K562 (cell line): ENCODE measurements at regions not wholly inside any gene's neighbourhood (a gene's known extent, or its start where the extent isn't known, plus 50 kb on each side); places are given as distances from the start of the nearest gene placed in this dataset.

Experiments
- ATAC-seq: fragments of 200-7000 bp; cut with Tn5 transposase; 3 replicates; pipeline ENCODE4 v1.9.1; 2020; ENCODE audit warnings: moderate library complexity
- BruUV-seq: library from RNA; stranded (reverse); fragments of 400-500 nt; replicated peaks from 2 replicates; lab custom pipeline; 2021; lab: Mats Ljungman, UMichigan
- CTCF ChIA-PET: fragments of 300-600 bp; formaldehyde crosslinking; extraction: SDS; loops from one replicate; lab custom pipeline; 2021; ENCODE audit warnings: low intra/inter-chr PET ratio; lab: Yijun Ruan, JAX
- POLR2A ChIA-PET: fragments of 300-600, 350-650 bp; sonication (Branson Sonifier 250); formaldehyde crosslinking; extraction: SDS; loops from one replicate; lab custom pipeline; 2021; ENCODE audit warnings: antibody characterized with exemption, inconsistent platforms; lab: Yijun Ruan, JAX
- DNase-seq, 4 experiments: peaks; one replicate each; pipeline versions ENCODE4 v3.0.0 to v3.0.0-alpha.2; 2011 to 2018; ENCODE audit warnings: low spot score in 3 of 4, mixed read lengths in 3 of 4; ENCODE audit errors: extremely low read depth in 1 of 4
- FAIRE-seq: peaks from 2 replicates; lab custom pipeline; 2011; peaks lifted over from hg19 to GRCh38; lab: Jason Lieb, UNC
- H2AFZ ChIP-seq: 2 replicates; pipeline ENCODE4 v1.6.0; 2011; ENCODE audit warnings: low read depth, low read length, control low read depth, inconsistent platforms
- H3K27ac ChIP-seq: fragments of 200-600 bp; 3 replicates; pipeline ENCODE4 v1.8.0; 2011; ENCODE audit warnings: low read depth, mild to moderate bottlenecking, control low read depth, inconsistent platforms, low read length, moderate library complexity, mixed read lengths; ENCODE audit errors: extremely low read depth
- H3K27me3 ChIP-seq, 2 experiments: fragments of 300-600 bp in 1 of 2; 2 replicates in 1 of 2; 3 replicates in 1 of 2; pipeline versions ENCODE4 v1.6.0 to v1.8.0; 2011; ENCODE audit warnings: inconsistent platforms in 2 of 2, low read length in 2 of 2, mild to moderate bottlenecking in 1 of 2, mixed read lengths in 1 of 2, moderate library complexity in 1 of 2; ENCODE audit not compliant: control insufficient read depth in 2 of 2, insufficient read depth in 2 of 2
- H3K36me3 ChIP-seq: fragments of 300-600 bp; 3 replicates; pipeline ENCODE4 v1.8.0; 2011; ENCODE audit warnings: mild to moderate bottlenecking, low read length, inconsistent platforms; ENCODE audit not compliant: control insufficient read depth, insufficient read depth
- H3K4me1 ChIP-seq, 2 experiments: fragments of 200-600 bp in 1 of 2; replicated peaks in 1 of 2; 2 replicates in 1 of 2; 3 replicates in 1 of 2; pipeline versions ENCODE4 v1.5.1 to v1.8.0; 2011; ENCODE audit warnings: inconsistent platforms in 2 of 2, low read length in 2 of 2, mild to moderate bottlenecking in 1 of 2, mixed read lengths in 1 of 2, moderate library complexity in 1 of 2; ENCODE audit not compliant: control insufficient read depth in 2 of 2, insufficient read depth in 2 of 2
- H3K4me2 ChIP-seq: 2 replicates; pipeline ENCODE4 v1.6.1; 2011; ENCODE audit warnings: low read length, control low read depth, inconsistent platforms, mixed read lengths; ENCODE audit not compliant: insufficient read depth
- H3K4me3 ChIP-seq: fragments of 200-600 bp; sonication (generic), shearing (Covaris generic); 2 replicates; pipeline ENCODE4 v1.5.1; 2016; ENCODE audit warnings: control low read depth, inconsistent platforms
- H3K79me2 ChIP-seq: fragments of 200-600 bp; 3 replicates; pipeline ENCODE4 v1.8.0; 2011; ENCODE audit warnings: low read length, inconsistent platforms; ENCODE audit not compliant: control insufficient read depth, insufficient read depth
- H3K9ac ChIP-seq, 2 experiments: 2 replicates each; pipeline versions ENCODE4 v1.6.0 to v1.6.1; 2011; ENCODE audit warnings: low read depth in 2 of 2, low read length in 2 of 2, control low read depth in 1 of 2, inconsistent platforms in 1 of 2, mild to moderate bottlenecking in 1 of 2, mixed read lengths in 1 of 2; ENCODE audit not compliant: insufficient read depth in 1 of 2
- H3K9me1 ChIP-seq: one replicate; pipeline ENCODE4 v1.6.0; 2011; ENCODE audit warnings: inconsistent platforms, mild to moderate bottlenecking, low read length, moderate library complexity; ENCODE audit not compliant: control insufficient read depth, insufficient read depth
- H3K9me3 ChIP-seq: replicated peaks from 2 replicates; pipeline ENCODE4 v1.5.1; 2011; ENCODE audit warnings: low read depth, low read length, inconsistent platforms; ENCODE audit not compliant: control insufficient read depth, insufficient read depth
- H4K20me1 ChIP-seq: replicated peaks from 2 replicates; pipeline ENCODE4 v1.6.1; 2011; ENCODE audit warnings: low read length, inconsistent platforms, mixed read lengths; ENCODE audit not compliant: control insufficient read depth, insufficient read depth
- CHAMP1 ChIP-seq: fragments of 450-650 bp; IDR thresholded peaks from 2 replicates; pipeline ENCODE4 v1.6.1; 2016; ENCODE audit warnings: mild to moderate bottlenecking
- FOXK1 ChIP-seq: sonication (generic); formaldehyde crosslinking; IDR thresholded peaks from 2 replicates; pipeline ENCODE4 v1.8.0; 2022; ENCODE audit warnings: missing genetic modification reagents, mild to moderate bottlenecking, borderline replicate concordance
- KDM2B ChIP-seq: fragments of 250-450 bp; sonication (Bioruptor Pico); IDR thresholded peaks from 2 replicates; pipeline ENCODE4 v1.8.0; 2021; ENCODE audit warnings: mild to moderate bottlenecking, moderate library complexity
- MEIS2 ChIP-seq: fragments of 450-650 bp; IDR thresholded peaks from 2 replicates; pipeline ENCODE4 v1.6.1; 2014; ENCODE audit warnings: mild to moderate bottlenecking; ENCODE audit not compliant: partially characterized antibody
- NCOA4 ChIP-seq: fragments of 450-650 bp; IDR thresholded peaks from 2 replicates; pipeline ENCODE4 v1.6.1; 2018; ENCODE audit warnings: mild to moderate bottlenecking; ENCODE audit not compliant: partially characterized antibody
- RBM14 ChIP-seq: fragments of 200-400 bp; formaldehyde crosslinking; IDR thresholded peaks from 2 replicates; pipeline ENCODE4 v1.6.1; 2018; ENCODE audit warnings: low read depth, mild to moderate bottlenecking, low read length, moderate library complexity, borderline replicate concordance; ENCODE audit not compliant: insufficient read depth
- SPI1 ChIP-seq: IDR thresholded peaks from 2 replicates; pipeline ENCODE4 v1.6.1; 2011; ENCODE audit warnings: low read depth, low read length, control low read depth, borderline replicate concordance
- ZNF79 ChIP-seq: fragments of 250-450 bp; sonication (Bioruptor Pico); IDR thresholded peaks from 2 replicates; pipeline ENCODE4 v1.4.0; 2020; ENCODE audit warnings: low read depth, mild to moderate bottlenecking, moderate library complexity
- WGBS: fragments of 100-300 bp; shearing (Covaris generic); methylation state at CpG from one replicate; pipeline ENCODE4 v1.1.6; 2016; ENCODE audit warnings: low coverage, mixed read lengths; ENCODE audit not compliant: insufficient coverage; ENCODE audit errors: missing lambda C conversion rate; 5-methylcytosine and 5-hydroxymethylcytosine counted together
- in situ Hi-C: fragments of 300-500 bp; cut with MboI; formaldehyde crosslinking; loops from 4 replicates; pipeline ENCODE4 v1.15.0; 2018; ENCODE audit warnings: inconsistent platforms, mixed read lengths
- intact Hi-C: fragments of 100-400 bp; cut with micrococcal nuclease; formaldehyde crosslinking; loops from 2 replicates; pipeline ENCODE4 v1.14.2; 2022
- TF ChIP-seq, protein P1 (sequence below), 2 experiments: fragments of 200-800 bp in 1 of 2; sonication (Bioruptor generic) in 1 of 2; sonication (generic) in 1 of 2; formaldehyde crosslinking in 1 of 2; IDR thresholded peaks in 1 of 2; conservative IDR thresholded peaks in 1 of 2; 2 replicates each; pipeline versions ENCODE4 v1.5.0 to v1.6.1; 2016 to 2020; ENCODE audit warnings: missing compliant biosample characterization in 1 of 2, missing genetic modification characterization in 1 of 2, missing genetic modification reagents in 1 of 2
- TF ChIP-seq, protein P2 (sequence below), 2 experiments: fragments of 450-650 bp; IDR thresholded peaks; 2 replicates each; pipeline ENCODE4 v1.6.1; 2016

DNA sequence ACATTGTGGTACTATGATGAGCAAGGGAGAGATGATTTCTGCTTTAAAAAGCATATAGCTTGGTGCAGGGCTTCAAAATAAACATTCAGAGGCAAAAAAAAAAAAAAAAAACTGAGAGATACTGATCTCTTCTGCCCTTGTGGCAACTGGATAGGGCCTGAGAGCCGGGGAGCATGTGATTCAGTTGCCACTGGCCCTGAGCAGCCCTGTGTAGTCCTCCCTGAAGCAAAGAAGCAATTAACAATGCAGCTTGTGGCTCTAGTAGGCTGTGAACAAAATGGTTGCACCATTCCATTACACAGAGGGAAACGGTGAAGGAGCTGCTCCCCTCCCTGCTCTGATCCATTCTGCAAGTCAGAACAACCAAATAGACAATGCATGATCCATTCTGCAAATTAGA lies 347.5 kb upstream of the DAB2 start:
- no peak overlapping the region for H3K27ac ChIP-seq
- no peaks in the 10 kb centered on the region for H3K9me1 ChIP-seq
- TF ChIP-seq, protein P1, sequence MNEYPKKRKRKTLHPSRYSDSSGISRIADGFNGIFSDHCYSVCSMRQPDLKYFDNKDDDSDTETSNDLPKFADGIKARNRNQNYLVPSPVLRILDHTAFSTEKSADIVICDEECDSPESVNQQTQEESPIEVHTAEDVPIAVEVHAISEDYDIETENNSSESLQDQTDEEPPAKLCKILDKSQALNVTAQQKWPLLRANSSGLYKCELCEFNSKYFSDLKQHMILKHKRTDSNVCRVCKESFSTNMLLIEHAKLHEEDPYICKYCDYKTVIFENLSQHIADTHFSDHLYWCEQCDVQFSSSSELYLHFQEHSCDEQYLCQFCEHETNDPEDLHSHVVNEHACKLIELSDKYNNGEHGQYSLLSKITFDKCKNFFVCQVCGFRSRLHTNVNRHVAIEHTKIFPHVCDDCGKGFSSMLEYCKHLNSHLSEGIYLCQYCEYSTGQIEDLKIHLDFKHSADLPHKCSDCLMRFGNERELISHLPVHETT (CRISPR knock-in tag; conservative IDR thresholded peaks at IDR 0.05 in 1 of 2, IDR thresholded peaks at IDR 0.05 in 1 of 2) = no peak
- TF ChIP-seq CHAMP1 = no peak
- no peak for TF ChIP-seq ZNF79
- TF ChIP-seq KDM2B (CRISPR knock-in tag) = no peak
- no peak for TF ChIP-seq RBM14
- no peak for TF ChIP-seq SPI1
- no peak for TF ChIP-seq MEIS2
- TF ChIP-seq, protein P2, sequence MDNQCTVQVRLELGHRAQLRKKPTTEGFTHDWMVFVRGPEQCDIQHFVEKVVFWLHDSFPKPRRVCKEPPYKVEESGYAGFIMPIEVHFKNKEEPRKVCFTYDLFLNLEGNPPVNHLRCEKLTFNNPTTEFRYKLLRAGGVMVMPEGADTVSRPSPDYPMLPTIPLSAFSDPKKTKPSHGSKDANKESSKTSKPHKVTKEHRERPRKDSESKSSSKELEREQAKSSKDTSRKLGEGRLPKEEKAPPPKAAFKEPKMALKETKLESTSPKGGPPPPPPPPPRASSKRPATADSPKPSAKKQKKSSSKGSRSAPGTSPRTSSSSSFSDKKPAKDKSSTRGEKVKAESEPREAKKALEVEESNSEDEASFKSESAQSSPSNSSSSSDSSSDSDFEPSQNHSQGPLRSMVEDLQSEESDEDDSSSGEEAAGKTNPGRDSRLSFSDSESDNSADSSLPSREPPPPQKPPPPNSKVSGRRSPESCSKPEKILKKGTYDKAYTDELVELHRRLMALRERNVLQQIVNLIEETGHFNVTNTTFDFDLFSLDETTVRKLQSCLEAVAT (IDR thresholded peaks at IDR 0.05) = no peak
- TF ChIP-seq FOXK1 (CRISPR knock-in tag) = no peak
- TF ChIP-seq NCOA4 = no peak
- H3K9ac ChIP-seq = no peak overlapping the region
- no peaks in the 10 kb centered on the region for H3K79me2 ChIP-seq
- no peak for DNase-seq
- ChIA-PET CTCF (no interaction called here), POLR2A (no interaction called here)
- ATAC-seq = peak; percentile 47; the same call in 2 of the 3 replicates
- H3K4me1 ChIP-seq = no peaks in the 10 kb centered on the region
- intact Hi-C loops = no loop called here
- 0% methylated on average over 2 of the region's 2 CpGs for WGBS
- no peak overlapping the region for H2AFZ ChIP-seq
- no peaks in the 10 kb centered on the region for H3K27me3 ChIP-seq
- no peak for FAIRE-seq
- no TSS peak for BruUV-seq
- no peaks in the 10 kb centered on the region for H3K9me3 ChIP-seq
- in situ Hi-C loops = no loop called here
- no peaks in the 10 kb centered on the region for H3K36me3 ChIP-seq
- no peaks in the 10 kb centered on the region for H4K20me1 ChIP-seq
- H3K4me3 ChIP-seq = no peak overlapping the region
- no peak overlapping the region for H3K4me2 ChIP-seq
